ENCODE measurements at regions not wholly inside any gene's neighbourhood (a gene's known extent, or its start where the extent isn't known, plus 50 kb on each side); places are given as distances from the start of the nearest gene placed in this dataset.

GRCh38 chr9:78857373-78858225, 560.7 kb downstream of the PSAT1 start:
- no peaks in the 10 kb centered on the region for H3K4me1 ChIP-seq
- H3K27me3 ChIP-seq: no peaks in the 10 kb centered on the region

GRCh38 chr9:78858266-78858665, 561.3 kb downstream of the PSAT1 start:
- in situ Hi-C loops (cut with MboI; ENCODE audit: low sequenced_read_pairs in 4 of 4) (no loop called here), intact Hi-C loops (cut with DNase I; ENCODE audit: low total_unique reads) (no loop called here)
- TF ChIP-seq POLR2A (IDR thresholded peaks at IDR 0.05) (no peak), CTCF (IDR thresholded peaks at IDR 0.05 in 4 of 5, conservative IDR thresholded peaks at IDR 0.05 in 1 of 5) (no peak)
- H3K4me1 ChIP-seq: no peaks in the 10 kb centered on the region
- H3K27me3 ChIP-seq: no peaks in the 10 kb centered on the region
- DNase-seq (no peak), ATAC-seq (no peak)
- no peaks in the 10 kb centered on the region for H3K36me3 ChIP-seq
- no peaks in the 10 kb centered on the region for H3K9me3 ChIP-seq
- no peak overlapping the region for H3K27ac ChIP-seq
- no peak overlapping the region for H3K4me3 ChIP-seq

More at GRCh38 chr9:78857373-78858225, 560.7 kb downstream of the PSAT1 start:
- Histone ChIP-seq H3K36me3 (no peaks in the 10 kb centered on the region), H3K9me3 (no peaks in the 10 kb centered on the region), H3K27ac (no peak overlapping the region), H3K4me3 (no peak overlapping the region)
- DNase-seq (no peak), ATAC-seq (no peak)
- in situ Hi-C loops (cut with MboI; ENCODE audit: low sequenced_read_pairs in 4 of 4): no loop called here
- no peak for TF ChIP-seq POLR2A (IDR thresholded peaks at IDR 0.05)
- TF ChIP-seq CTCF (IDR thresholded peaks at IDR 0.05 in 4 of 5, conservative IDR thresholded peaks at IDR 0.05 in 1 of 5): no peak
- intact Hi-C loops (cut with DNase I; ENCODE audit: low total_unique reads): no loop called here

GRCh38 chr9:78860801-78861475, 564.0 kb downstream of the PSAT1 start:
- in situ Hi-C loops (cut with MboI; ENCODE audit: low sequenced_read_pairs in 4 of 4): no loop called here
- no peak for TF ChIP-seq POLR2A (IDR thresholded peaks at IDR 0.05)
- no peak for TF ChIP-seq CTCF (IDR thresholded peaks at IDR 0.05 in 4 of 5, conservative IDR thresholded peaks at IDR 0.05 in 1 of 5)
- ATAC-seq: no peak
- no peaks in the 10 kb centered on the region for H3K9me3 ChIP-seq
- intact Hi-C loops (cut with DNase I; ENCODE audit: low total_unique reads): no loop called here
- no peak overlapping the region for H3K27ac ChIP-seq
- no peak for DNase-seq
- no peaks in the 10 kb centered on the region for H3K27me3 ChIP-seq
- no peak overlapping the region for H3K4me3 ChIP-seq
- H3K4me1 ChIP-seq: no peaks in the 10 kb centered on the region
- H3K36me3 ChIP-seq: no peaks in the 10 kb centered on the region

- TF ChIP-seq CTCF (IDR thresholded peaks at IDR 0.05 in 4 of 5, conservative IDR thresholded peaks at IDR 0.05 in 1 of 5): no peak
- no peak for TF ChIP-seq POLR2A (IDR thresholded peaks at IDR 0.05)
- Histone ChIP-seq H3K9me3 (no peaks in the 10 kb centered on the region), H3K27ac (no peak overlapping the region), H3K27me3 (no peaks in the 10 kb centered on the region), H3K36me3 (no peaks in the 10 kb centered on the region), H3K4me1 (no peaks in the 10 kb centered on the region), H3K4me3 (no peak overlapping the region)
- DNase-seq (no peak), ATAC-seq (no peak)
- intact Hi-C loops (cut with DNase I; ENCODE audit: low total_unique reads): no loop called here
- in situ Hi-C loops (cut with MboI; ENCODE audit: low sequenced_read_pairs in 4 of 4): no loop called here
Observed at GRCh38 chr9:78863531-78863930, 566.6 kb downstream of the PSAT1 start.

Measured in gastrocnemius medialis (tissue), 4 donors.